ENCODE measurements at regions not wholly inside any gene's neighbourhood (a gene's known extent, or its start where the extent isn't known, plus 50 kb on each side); places are given as distances from the start of the nearest gene placed in this dataset.

DNA sequence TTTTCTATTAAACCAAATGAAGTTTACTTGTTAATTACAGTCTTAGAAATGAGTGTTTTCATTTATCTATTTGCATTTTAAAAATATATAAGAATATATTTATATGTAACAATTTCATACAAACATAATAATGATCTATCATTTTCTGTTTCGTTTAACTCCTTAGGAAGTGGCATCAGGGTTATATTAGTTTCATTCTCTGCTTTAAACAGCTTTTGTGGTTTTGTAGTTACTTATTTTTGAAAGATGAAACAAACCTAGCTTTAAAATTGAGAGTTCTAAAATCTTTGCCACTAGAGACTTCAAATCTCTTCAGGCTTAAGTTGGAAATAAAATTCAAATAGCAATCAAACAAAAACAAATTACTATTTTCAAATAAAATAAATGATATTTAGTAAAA is 2110.6 kb downstream of the MRPL39 start:
- DNase-seq, result no peak

DNA sequence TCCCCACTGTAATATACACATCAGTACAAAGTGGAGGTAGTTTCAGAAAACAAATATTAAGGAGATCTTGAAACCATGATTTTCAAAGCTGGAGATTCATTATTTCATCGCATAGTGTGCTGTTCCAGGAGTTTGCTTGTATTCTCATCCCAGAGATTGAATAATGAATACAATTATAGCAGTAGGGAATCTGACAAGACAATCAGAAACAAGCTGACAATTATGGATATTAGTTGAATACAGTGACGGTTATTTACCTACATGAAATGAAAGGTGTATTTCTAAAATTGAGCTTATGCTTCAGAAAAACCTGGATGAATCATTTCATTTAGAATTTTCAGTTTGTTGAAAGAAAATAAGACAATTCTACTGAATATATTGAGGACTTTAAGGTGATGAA is 2119.0 kb downstream of the MRPL39 start:
- no peak for DNase-seq

DNA sequence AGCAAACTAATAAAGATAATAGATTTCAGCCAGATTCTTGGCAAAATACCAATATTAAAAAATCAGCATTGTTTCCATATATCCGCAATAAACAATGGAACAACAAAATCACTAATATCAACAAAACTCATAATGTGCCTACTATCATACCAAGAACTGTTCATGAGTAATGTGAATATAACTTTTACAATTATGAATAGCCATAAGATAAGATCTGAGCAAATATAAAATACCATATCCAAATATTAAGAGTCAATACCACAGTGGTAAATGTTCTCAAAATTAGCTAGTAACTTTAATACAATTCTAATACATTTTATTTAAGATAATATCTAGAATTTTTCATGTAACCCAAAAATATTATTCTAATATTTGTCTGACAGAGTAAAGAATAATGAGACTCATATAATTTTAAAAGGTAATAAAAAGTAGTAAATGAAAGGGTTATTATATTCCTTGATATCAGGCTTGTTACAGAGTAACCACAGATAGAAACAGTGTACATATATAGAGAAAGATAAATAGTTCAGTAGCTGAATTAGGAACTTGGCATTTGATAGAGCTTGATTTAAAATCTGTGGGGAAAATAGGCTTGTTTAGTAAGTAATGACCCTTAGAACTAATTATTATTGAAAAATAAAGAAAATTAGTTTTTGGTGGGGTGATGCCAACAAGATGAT is 2126.6 kb downstream of the MRPL39 start:
- no peak for DNase-seq

DNA sequence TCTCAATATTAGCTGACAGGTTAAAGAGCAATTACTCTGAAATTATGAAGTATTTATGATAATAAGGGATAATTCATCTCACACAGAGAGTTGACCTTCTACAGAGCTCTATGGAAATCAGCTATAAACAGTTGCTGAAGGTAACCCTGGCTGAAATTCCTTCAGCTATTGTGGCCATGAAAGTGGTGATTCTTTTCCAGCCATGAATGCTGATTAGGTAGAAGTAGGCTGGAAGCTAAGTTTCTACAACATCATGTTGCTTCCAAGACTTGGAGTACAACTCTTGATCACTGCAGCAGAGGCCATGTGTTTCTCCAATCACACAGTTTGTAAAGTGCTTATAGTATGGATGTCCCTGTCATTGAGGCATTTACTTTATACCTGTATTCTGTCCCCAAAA is 2128.9 kb downstream of the MRPL39 start:
- no peak for DNase-seq

DNA sequence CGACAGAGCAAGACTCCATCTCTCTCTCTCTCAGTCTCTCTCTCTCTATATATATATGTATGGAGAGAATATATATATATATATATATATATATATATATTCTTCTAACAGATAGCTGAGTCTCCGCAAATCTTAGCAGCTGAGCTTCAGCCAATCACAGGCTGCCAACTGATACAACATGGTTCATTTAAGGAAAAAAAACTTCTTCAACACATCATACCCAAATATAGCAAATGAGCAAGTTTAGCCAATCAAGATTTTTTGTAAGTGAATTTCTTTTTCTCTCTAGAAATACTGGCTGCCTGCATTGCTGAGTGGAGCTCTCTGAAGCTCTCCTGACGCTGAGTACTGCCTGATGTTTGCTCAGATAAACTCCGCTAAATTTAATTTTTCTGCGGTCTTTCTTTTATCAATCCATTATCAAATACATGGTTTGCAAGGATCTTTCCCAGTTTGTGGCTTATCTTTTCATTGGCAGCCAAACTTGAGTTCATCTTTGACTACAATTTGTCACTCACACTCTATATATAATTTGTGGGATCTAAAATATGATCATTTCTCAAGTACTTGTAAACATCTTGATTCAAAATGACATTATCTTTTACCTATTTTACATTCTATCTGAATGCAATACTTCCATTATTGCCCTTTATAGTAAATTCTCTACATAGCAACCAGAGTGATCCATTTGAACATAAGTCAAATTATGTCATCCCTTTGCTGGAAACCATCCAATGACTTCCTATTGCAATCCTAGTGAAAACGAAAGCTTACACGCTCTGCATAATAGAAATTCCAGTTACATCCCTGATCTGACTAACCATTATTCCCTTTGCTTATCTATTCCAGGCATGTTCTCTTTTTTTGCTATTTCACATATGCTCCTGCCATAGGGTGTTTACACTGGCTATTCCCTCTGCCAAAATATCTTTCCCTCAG is 2131.7 kb downstream of the MRPL39 start:
- DNase-seq, result no peak

DNA sequence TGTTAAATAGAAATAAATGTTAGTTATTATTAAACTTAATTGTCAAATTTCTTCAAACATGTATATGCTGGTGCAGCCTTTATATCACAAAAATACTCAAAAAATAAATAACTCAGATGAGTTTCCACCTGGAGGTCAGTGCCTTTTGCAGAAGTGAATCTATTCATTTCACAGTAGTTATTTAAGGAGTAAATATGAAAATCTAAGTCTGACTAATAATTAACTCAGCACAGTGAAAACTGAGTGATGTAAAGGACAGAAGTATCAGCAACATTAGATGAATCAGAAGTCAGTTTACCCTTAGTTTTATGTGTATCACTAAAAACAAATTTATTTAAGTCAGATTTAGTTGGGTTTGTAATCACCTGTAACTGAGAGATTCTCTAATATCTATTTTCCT is 2135.4 kb downstream of the MRPL39 start:
- no peak for DNase-seq

DNA sequence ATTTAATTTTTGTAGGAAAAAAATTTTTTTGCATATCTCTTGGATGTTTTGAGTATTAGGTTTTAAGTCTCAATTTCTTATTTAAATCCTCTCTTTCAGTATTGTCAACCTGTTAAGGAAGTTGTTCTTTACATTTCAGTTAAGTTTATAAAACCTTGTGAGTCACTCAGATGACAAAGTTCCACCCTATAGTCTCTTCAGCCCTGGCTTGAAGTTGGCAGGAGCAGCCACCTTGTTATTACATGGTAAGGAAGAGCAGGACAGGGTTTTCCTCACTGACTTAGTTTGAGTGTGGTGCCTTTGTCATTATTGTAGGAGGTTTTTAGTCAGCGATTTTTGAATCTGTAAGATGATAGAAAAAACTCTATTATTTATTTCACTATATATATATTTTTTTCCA is 2143.9 kb downstream of the MRPL39 start:
- no peak for DNase-seq

DNA sequence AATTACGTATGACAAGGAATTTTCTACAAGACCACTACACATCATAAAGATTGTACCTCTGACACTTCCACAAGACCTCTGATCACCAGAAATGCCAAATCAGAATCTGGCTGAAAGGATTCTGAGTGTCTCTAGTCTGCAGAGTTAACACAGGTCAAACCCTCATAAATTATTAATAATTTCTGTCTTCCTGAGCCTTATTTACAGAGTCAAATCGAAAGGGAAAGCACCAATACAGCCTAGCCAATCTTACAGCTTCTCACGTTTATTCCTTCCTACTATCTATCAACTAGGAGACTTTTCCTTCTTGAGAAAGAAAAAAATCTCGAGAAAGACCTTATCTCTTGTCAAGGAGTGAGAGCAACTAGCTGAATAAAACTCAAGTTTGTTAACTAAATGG is 2151.6 kb downstream of the MRPL39 start:
- DNase-seq, result no peak

DNA sequence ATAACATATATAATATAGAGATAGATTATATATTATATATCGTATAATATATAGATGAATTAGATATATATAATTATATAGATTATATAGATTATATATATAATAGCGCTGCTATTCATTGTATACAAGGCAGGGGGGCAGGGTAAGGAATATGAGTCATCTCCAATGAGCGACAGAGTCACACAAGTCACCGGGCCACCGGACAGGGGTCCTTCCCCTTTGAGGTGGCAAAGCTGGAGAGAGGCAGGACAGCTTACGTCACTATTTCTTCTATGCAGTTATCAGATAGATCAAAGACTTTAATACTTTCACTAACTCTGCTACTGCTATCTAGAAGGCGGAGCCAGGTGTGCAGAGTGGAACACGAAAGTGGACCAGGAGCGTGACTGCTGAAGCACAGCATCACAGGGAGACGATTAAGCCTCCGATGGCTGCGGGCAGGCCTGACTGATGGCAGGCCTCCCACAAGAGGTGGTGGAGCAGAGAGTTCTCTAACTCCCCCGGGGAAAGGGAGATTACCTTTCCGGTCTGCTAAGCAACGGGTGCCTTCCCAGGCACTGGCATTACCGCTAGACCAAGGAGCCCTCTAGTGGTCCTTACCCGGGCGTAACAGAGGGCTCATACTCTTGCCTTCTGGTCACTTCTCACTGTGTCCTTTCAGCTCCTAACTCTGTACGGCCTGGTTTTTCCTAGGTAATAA is 2154.7 kb downstream of the MRPL39 start:
- DNase-seq, result no peak

DNA sequence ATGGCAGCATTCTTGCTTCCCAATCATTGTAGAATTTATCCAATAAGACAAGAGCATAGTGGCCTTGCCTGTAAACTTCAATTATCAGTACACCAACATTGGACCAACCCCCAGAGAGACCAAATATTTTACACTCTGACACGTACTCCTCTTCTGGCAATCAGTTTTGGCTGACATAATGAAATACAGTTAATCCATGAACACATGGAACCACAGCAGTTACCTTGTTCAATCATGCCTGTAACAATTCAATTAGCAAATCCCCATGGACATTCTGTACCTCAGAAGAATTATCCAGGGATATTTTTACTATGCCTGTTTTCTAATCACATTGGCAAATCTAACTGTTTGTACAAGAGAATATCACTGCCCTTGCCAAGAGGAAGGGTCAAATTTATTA is 2162.0 kb downstream of the MRPL39 start:
- DNase-seq, result no peak

DNA sequence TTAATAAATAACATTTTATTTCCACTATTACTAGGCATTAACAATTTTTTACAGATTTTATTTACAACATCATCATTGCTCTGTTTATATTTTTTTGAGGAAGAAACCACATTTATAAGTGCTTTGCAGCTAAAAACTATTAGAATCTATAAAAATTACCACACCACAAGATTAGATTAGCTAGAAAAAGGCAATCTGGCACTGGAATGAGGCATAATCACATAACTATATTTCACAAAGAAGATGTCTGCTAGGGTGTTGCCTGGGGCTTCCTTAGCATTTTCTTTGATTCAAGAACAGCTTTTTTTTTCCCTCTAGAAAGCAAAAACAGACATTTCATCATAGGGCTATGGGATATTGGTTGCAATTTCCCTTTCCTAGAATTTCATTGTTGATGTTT is 2169.2 kb downstream of the MRPL39 start:
- no peak for DNase-seq

DNA sequence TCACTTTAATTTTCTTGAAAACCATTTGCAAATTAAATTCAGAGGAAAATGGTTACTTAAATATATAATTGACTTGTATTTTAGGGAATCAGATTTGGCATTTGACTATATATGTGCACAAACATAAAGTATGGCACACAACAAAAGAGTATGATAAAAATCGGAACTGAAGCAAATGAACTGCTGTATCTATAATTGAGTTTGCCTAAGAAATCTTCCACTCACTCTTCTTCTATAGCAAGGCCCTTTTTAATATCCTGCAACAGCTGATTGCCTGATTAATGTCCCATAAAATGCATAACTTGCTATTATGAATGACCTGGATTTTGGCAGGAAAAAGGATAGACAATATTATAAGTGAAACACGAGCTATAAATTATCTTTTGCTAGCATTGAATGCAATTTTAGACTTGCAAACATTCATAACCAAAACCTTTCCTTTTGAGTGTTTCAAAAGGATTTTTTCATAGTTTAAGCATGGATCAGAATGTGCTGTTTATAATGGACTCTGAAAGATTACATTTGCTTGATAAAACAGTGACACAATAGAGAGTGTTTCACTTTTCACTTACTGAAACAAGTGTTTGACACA is 2204.3 kb downstream of the MRPL39 start:
- DNase-seq, result no peak

DNA sequence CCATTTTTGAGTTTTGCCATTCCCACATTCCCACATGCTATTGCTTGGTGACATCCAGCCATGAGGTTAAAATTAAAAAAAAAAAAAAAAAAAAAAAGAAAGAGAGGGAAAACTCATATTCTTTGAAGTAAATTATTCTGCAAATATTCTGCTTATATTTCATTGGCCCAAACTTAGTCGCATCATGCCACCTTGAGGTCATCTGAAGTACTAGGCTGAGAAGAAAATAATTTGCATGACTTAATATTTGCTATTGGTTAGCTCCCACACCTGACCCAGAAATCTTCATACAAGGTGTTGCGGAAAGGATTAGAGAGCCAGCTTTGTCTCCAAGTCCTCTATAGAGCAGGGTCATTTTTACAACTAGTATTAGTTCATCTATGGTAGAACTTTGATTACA is 2206.0 kb downstream of the MRPL39 start:
- no peak for DNase-seq

DNA sequence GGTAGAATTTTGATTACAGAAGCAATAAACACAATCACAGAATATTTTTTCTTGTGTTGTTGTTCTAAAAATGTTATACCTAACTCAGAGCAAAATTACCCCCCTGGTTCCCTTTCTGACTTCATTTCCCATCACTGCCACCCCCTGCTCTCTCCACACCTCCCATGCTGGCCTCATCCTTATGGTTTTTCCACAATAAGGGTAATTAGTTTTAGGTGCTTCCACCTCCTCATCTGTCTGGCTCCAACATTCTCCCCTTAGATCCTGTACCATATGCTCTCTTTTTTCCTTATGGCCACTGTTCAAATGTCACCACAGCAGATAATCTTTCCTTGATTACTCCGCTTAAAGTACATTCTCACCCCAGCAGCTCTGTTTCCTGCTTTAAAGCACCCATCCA is 2208.6 kb downstream of the MRPL39 start:
- no peak for DNase-seq

DNA sequence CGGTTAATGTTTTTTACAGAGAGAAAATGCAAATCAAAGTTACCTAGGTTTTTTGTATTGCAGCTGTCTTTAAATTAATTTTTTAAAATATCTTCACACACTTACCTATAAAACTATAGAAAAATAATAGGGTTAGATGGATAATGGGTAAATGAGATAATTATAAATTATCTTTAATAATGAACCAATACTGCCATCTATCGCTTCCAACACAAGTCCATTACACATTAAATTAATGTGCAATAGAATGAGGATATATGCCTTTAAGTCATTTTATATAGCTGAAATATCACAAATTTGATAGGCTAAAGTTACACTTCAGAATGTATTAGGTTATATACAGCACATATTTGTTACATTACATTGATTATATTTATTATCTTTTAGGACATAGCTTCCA is 2212.8 kb downstream of the MRPL39 start:
- DNase-seq, result no peak

DNA sequence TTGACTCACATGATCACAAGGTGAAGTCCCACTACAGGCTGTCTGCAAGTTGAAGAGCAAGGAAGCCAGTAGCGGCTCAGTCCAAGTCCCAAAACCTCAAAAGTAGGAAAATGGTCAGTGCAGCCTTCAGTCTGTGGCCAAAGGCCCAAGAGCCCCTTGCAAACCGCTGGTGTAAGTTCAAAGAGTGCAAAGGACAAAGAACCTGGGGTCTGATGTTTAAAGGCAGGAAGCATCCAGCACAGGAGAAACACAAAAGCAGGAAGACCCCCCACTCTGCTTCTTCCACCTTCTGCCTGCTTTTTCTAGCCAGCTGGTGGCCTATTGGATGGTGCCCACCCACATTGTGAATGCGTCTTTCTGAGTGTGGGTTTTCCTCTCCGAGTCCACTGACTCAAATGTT is 2222.6 kb downstream of the MRPL39 start:
- DNase-seq, result no peak

DNA sequence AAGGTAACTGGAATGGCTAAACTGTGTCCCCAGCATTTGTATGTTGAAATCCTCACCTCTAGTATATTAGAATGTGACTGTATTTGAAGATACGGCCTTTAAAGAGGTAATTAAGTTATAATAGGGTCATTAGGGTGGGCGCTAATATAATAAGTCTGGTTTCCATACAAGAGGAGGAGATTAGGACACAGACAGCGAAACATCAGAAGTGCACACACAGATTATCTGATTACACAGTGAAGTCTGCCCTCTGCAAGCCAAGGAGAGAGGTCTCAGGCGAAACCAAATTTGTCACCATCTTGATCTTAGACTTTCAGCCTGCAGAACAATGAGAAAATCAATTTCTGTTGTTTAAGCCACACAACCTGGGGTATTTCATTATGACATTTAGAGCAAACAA is 2233.1 kb downstream of the MRPL39 start:
- DNase-seq, result no peak

DNA sequence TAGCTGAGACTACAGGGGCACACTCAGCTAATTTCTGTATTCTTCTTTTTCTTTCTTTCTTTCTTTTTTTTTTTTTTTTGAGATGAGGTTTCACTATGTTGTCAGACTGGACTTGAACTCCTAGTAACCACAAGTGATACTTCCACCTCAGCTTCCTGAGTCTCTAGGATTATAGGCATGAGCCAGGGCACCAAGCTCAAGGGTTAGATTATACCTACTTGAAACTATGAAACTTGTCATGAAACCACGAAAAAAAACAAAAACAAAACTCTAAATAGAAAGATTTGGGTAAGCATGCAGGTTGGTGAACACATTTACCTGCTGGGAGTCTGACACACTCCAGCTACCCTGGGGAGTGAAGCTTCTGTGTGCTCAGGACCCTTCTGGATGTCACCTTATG is 2250.4 kb downstream of the MRPL39 start:
- no peak for DNase-seq

DNA sequence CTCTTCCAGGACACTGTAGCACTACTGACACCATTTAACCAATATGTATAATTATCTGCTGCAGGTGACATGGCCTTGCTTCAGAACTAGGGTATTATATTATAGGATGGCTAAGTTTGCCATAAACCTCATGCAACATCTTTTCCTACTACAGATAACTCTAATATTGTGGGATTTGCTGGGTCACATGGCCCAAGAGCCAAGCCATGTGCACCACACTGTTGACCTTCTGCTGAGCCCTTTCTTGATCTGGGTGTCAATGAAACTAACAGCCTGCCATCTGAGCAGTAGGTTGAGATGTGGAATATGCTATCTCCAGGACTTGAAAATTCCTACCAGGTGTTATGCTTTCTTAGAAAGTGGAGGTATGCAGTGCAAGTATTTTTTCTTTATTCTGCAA is 2291.1 kb downstream of the MRPL39 start:
- no peak for DNase-seq

DNA sequence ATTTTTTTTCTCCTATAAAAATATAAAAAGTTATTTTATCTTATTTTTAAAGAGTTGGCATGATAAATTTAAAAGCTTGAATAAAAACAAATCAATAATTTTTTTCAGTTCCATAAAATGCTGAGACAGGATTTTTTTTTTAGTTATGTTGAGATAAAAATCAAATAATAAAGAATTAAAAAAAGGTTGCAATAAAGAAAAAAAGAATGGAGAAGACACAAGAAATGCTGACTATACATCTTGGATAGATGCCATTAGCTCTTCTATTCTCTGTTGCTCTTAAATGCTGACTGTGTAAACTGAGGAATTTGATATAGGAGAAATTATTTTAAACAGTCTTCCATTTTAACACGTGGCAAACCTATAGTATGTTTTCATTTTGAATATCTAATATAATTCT is 2298.5 kb downstream of the MRPL39 start:
- no peak for DNase-seq

DNA sequence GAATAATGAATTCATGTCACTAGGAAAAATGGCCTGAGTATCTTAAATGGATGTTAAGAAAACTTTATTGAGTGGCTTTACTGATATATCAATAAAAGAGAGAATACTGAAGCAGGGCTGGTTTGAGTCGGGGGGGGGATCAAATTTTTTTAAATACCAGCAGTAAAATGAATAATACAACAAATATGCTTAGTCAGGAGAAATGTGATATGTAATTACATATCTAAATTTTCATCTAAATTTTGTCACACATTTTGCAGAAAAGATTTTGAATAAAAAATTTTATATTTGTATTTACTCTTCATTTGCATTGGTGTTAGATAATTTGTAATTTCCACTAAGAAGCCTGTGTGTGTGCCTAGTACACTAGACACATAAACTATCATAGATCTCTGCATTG is 2300.2 kb downstream of the MRPL39 start:
- DNase-seq, result no peak

DNA sequence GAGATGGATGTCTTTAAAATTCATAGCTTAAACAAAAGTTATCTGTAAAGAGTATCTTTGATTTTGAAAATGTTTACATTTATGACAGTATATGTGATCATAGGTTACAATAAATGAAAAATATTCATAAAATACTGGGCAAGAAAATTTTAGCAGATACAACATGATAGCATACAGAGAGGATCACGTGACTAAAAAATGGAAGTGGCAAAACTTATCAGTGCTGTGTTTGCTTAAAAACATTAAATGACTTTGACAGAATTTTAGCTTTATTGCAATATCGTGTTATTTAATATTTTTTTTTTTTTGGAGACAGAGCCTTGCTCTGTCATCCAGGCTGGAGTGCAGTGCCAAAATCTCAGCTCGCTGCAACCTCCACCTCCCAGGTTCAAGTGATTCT is 2294.1 kb downstream of the NCAM2 start:
- no peak for DNase-seq

DNA sequence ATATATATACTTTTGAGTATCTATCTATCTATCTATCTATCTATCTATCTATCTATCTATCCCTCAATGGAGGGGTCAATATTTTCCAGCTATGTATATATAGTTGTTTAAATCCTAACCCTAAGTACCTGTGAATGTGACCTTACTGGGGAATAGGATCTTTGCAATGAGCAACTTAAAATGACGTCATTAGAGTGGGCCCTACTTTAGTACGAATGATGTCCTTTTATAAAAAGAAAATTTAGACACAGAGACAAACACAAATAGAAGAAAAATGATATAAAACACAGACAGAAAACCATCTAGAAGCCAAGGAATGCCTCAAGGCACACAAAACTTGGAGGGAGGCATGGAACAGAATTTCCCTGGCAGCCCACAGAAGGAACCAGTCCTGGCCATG is 2283.7 kb downstream of the NCAM2 start:
- no peak for DNase-seq

DNA sequence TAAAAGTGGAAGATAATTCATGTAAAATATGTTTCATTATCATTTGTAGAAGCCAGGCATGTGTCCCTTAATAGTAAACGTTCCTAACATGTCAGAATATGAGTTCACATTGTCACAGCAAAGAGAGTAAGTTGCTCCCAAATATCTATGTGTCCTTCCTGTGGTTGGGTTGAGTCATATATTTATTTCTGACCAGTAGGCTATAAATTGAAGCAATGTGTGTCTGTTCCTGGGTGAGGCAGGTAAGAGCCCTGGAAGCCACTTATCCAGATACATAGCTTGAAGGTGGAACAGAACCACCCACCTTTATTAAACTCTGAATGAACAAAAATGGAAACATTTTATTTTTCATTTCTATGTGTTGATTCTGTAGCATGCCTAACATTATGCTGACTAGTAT is 2251.6 kb downstream of the NCAM2 start:
- DNase-seq, result no peak
